ENCODE measurements at regions not wholly inside any gene's neighbourhood (a gene's known extent, or its start where the extent isn't known, plus 50 kb on each side); places are given as distances from the start of the nearest gene placed in this dataset.

DNA sequence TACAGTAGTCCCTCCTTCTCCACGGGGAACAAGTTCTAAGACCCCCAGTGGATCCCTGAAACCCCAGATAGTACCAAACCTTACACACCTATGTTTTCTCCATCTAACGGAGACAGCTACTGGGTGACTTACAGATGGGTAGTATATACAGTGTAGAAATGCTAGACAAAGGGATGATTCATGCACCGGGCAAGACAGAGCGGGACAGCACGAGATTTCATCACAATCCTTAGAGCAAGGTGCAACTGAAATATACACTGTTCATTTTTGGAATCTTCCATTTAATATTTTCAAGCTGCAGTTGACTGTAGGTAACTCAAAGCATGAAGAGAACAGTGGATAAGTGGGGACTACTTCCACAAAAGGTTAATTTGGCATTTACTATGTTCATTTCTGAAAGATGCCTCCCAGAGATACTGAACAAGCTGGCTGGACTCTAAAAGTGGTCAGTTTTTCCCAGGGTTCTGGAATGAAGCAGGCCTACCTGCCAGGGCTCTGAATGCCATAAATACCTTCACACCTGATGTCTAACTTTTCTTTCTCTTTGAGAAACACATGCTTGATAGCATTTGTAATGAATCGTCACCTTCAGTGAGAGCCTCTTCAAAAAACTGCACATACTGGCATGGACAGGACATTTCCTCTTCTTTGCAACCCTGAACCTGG lies 127.7 kb upstream of the FOXN3 start:
- H3K36me3 ChIP-seq: peaks cover 0 to 18% (median 0%) of the 10 kb centered on the region in 9 donors
- intact Hi-C loops (cut with DNase I): no loop called here
- WGBS, 2 donors: 93 to 96% methylated on average over 6 of the region's 6 CpGs
- H3K4me1 ChIP-seq: peaks cover 0 to 24% (median 7%) of the 10 kb centered on the region in 9 donors
- ATAC-seq (no peak), DNase-seq (no peak)
- H3K9me3 ChIP-seq: no peaks in the 10 kb centered on the region
- H3K27ac ChIP-seq: no peak overlapping the region
- no peak for TF ChIP-seq CTCF (IDR thresholded peaks at IDR 0.05)
- H3K4me3 ChIP-seq: no peak overlapping the region
- H3K27me3 ChIP-seq: no peaks in the 10 kb centered on the region

DNA sequence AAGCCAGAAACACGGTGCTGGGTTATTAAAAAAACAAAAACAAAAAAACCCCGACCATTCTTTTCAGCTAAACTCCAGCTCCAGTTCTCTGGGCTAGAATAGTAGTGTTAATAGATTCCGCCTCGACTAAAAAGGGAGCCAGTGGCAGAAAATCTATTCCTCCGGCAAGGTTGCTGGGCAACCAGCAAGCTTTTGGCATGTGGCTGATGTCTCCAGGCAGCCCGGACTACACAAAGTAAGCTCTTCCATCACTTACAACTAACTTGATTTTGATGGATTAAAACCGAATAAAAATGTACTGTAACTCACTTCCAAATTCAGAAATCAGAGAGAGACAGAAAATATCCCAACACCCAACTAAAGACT lies 126.4 kb upstream of the FOXN3 start:
- 37 to 41% methylated on average over 7 of the region's 7 CpGs for WGBS, 2 donors
- no peaks in the 10 kb centered on the region for H3K9me3 ChIP-seq
- peaks cover 0 to 27% (median 7%) of the 10 kb centered on the region in 9 donors for H3K4me1 ChIP-seq
- TF ChIP-seq CTCF (IDR thresholded peaks at IDR 0.05): no peak
- H3K27me3 ChIP-seq: no peaks in the 10 kb centered on the region
- DNase-seq: no peak
- peak overlapping the region in 1 of 10 donors; percentile 15 for H3K27ac ChIP-seq
- intact Hi-C loops (cut with DNase I): no loop called here
- no peak overlapping the region for H3K4me3 ChIP-seq
- H3K36me3 ChIP-seq: peaks cover 0 to 13% (median 0%) of the 10 kb centered on the region in 9 donors
- ATAC-seq: peak in 3 of 8 donors; percentile 14 to 67 (median 42)

- WGBS, 2 donors: 57 to 65% methylated on average over 4 of the region's 4 CpGs
- intact Hi-C loops (cut with DNase I): no loop called here
- TF ChIP-seq CTCF (IDR thresholded peaks at IDR 0.05): no peak
- H3K9me3 ChIP-seq: no peaks in the 10 kb centered on the region
- H3K27ac ChIP-seq: peak overlapping the region in 1 of 10 donors; percentile 15
- peaks cover 0 to 8% (median 0%) of the 10 kb centered on the region in 9 donors for H3K36me3 ChIP-seq
- ATAC-seq (peak in 5 of 8 donors; percentile 20 to 59 (median 37)), DNase-seq (no peak)
- peaks cover 0 to 27% (median 7%) of the 10 kb centered on the region in 9 donors for H3K4me1 ChIP-seq
- H3K27me3 ChIP-seq: no peaks in the 10 kb centered on the region
- no peak overlapping the region for H3K4me3 ChIP-seq
Observed at GRCh38 chr14:89542786-89543424, 125.9 kb upstream of the FOXN3 start.

GRCh38 chr14:89540830-89541470 lies 123.9 kb upstream of the FOXN3 start:
- Histone ChIP-seq H3K4me3 (no peak overlapping the region), H3K4me1 (peaks cover 0 to 28% (median 7%) of the 10 kb centered on the region in 9 donors), H3K9me3 (no peaks in the 10 kb centered on the region), H3K27ac (no peak overlapping the region), H3K36me3 (no peaks in the 10 kb centered on the region), H3K27me3 (no peaks in the 10 kb centered on the region)
- intact Hi-C loops (cut with DNase I): no loop called here
- DNase-seq (no peak), ATAC-seq (no peak)
- no peak for TF ChIP-seq CTCF (IDR thresholded peaks at IDR 0.05)
- 88% methylated on average over 5 of the region's 5 CpGs for WGBS, 2 donors
